T-cell (primary cell): ENCODE measurements at regions not wholly inside any gene's neighbourhood (a gene's known extent, or its start where the extent isn't known, plus 50 kb on each side); places are given as distances from the start of the nearest gene placed in this dataset.

Experiments
- ATAC-seq, 4 experiments: fragments of 200-7000 bp in 3 of 4; fragments of 150-1000 bp in 1 of 4; cut with Tn5 transposase; replicated peaks in 1 of 4; 1 replicate in 3 of 4; 2 replicates in 1 of 4; pipeline ENCODE4 v1.10.0; 2021; ENCODE audit warnings: moderate library complexity in 3 of 4, mild to moderate bottlenecking in 2 of 4, moderate number of reproducible peaks in 1 of 4
- CTCF ChIA-PET, 2 donors: fragments of 300-600 bp; sonication (Branson Sonifier 250); formaldehyde crosslinking; loops; one replicate each; lab custom pipeline; 2022; ENCODE audit warnings: antibody characterized with exemption in 2 of 2; lab: Charles Lee
- POLR2A ChIA-PET, 2 donors: fragments of 300-600 bp; sonication (Branson Sonifier 250); formaldehyde crosslinking; loops; one replicate each; lab custom pipeline; 2022; ENCODE audit warnings: antibody characterized with exemption in 2 of 2; lab: Charles Lee
- DNase-seq, 35 experiments: peaks; one replicate each; pipeline versions ENCODE4 v3.0.0 to v3.0.0-alpha.2; 2013 to 2023
- H3K27ac ChIP-seq: one replicate; pipeline ENCODE4 v1.5.1; 2013; ENCODE audit warnings: low read length
- H3K27me3 ChIP-seq, 2 experiments: replicated peaks in 1 of 2; 1 replicate in 1 of 2; 2 replicates in 1 of 2; pipeline versions ENCODE4 v1.6.1 to v1.7.0; 2013; ENCODE audit warnings: low read length in 1 of 2, mixed read lengths in 1 of 2; ENCODE audit not compliant: control insufficient read depth in 2 of 2, insufficient read depth in 2 of 2; ENCODE audit errors: extremely low read depth in 1 of 2
- H3K36me3 ChIP-seq, 2 donors: 1 replicate in 1 of 2; 2 replicates in 1 of 2; pipeline versions ENCODE4 v1.6.1 to v1.7.0; 2013; ENCODE audit warnings: low read length in 1 of 2; ENCODE audit not compliant: control insufficient read depth in 2 of 2, insufficient read depth in 1 of 2; ENCODE audit errors: extremely low read depth in 1 of 2
- H3K4me1 ChIP-seq, 2 experiments: 1 replicate in 1 of 2; 2 replicates in 1 of 2; pipeline versions ENCODE4 v1.6.1 to v1.7.0; 2013; ENCODE audit warnings: low read length in 2 of 2, mixed read lengths in 1 of 2; ENCODE audit not compliant: insufficient read depth in 2 of 2, control insufficient read depth in 1 of 2; ENCODE audit errors: extremely low read depth in 1 of 2
- H3K4me3 ChIP-seq, 2 donors: 1 replicate in 1 of 2; 2 replicates in 1 of 2; pipeline versions ENCODE4 v1.5.1 to v1.7.0; 2013; ENCODE audit warnings: mild to moderate bottlenecking in 2 of 2, low read length in 1 of 2, moderate library complexity in 1 of 2; ENCODE audit not compliant: control insufficient read depth in 1 of 2; ENCODE audit errors: extremely low read depth in 1 of 2
- H3K9me3 ChIP-seq: 2 replicates; pipeline ENCODE4 v1.7.0; 2013
- H3K27ac Mint-ChIP-seq, 2 donors: one replicate each; pipeline ENCODE4 v1.8.0; 2020 to 2021; ENCODE audit warnings: mild to moderate bottlenecking in 2 of 2, mixed read lengths in 2 of 2
- H3K27me3 Mint-ChIP-seq, 2 donors: one replicate each; pipeline ENCODE4 v1.8.0; 2021 to 2022; ENCODE audit warnings: mixed read lengths in 2 of 2
- H3K36me3 Mint-ChIP-seq: one replicate; pipeline ENCODE4 v1.8.0; 2021; ENCODE audit warnings: mixed read lengths
- H3K4me1 Mint-ChIP-seq, 3 donors: one replicate each; pipeline ENCODE4 v1.8.0; 2020 to 2022; ENCODE audit warnings: mixed read lengths in 3 of 3, mild to moderate bottlenecking in 1 of 3
- H3K4me3 Mint-ChIP-seq, 3 donors: one replicate each; pipeline ENCODE4 v1.8.0; 2020 to 2022; ENCODE audit warnings: mild to moderate bottlenecking in 3 of 3, mixed read lengths in 3 of 3, moderate library complexity in 3 of 3
- H3K9me3 Mint-ChIP-seq, 3 donors: one replicate each; pipeline ENCODE4 v1.8.0; 2020 to 2022; ENCODE audit warnings: mixed read lengths in 3 of 3
- WGBS: methylation state at CpG from one replicate; pipeline ENCODE4 v1.1.5; 2013; ENCODE audit warnings: missing lambda C conversion rate; ENCODE audit not compliant: insufficient coverage; 5-methylcytosine and 5-hydroxymethylcytosine counted together

DNA sequence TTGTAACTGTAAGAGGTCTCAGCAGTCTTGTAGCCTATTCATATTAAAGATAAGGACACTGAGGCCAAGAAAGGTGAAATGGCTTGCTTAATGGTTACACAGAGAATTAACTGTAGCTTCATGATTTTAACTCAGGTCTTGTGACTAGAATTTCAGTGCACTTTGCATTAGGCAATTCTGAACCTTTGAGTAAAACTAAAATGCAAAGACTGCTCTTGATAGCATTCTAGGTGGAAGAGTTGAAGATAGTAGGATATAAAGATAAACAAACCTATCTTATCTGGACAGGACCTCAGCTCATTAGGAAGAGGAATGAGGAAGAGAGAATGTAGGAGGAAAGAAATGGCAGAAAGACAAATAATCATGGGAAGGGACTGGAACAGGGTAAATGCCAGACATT lies 68.6 kb upstream of the RGL1 start:
- H3K27ac ChIP-seq: no peak overlapping the region
- no peak overlapping the region for H3K4me3 ChIP-seq
- H3K36me3 ChIP-seq: no peaks in the 10 kb centered on the region
- Mint-ChIP-seq H3K36me3 (no peaks in the 10 kb centered on the region), H3K27me3 (no peaks in the 10 kb centered on the region), H3K27ac (no peak overlapping the region), H3K9me3 (no peaks in the 10 kb centered on the region), H3K4me3 (no peak overlapping the region), H3K4me1 (no peaks in the 10 kb centered on the region)
- DNase-seq (no peak), ATAC-seq (no peak)
- H3K4me1 ChIP-seq: no peaks in the 10 kb centered on the region
- ChIA-PET POLR2A (no interaction called here), CTCF (no interaction called here)
- no peaks in the 10 kb centered on the region for H3K9me3 ChIP-seq
- no peaks in the 10 kb centered on the region for H3K27me3 ChIP-seq

DNA sequence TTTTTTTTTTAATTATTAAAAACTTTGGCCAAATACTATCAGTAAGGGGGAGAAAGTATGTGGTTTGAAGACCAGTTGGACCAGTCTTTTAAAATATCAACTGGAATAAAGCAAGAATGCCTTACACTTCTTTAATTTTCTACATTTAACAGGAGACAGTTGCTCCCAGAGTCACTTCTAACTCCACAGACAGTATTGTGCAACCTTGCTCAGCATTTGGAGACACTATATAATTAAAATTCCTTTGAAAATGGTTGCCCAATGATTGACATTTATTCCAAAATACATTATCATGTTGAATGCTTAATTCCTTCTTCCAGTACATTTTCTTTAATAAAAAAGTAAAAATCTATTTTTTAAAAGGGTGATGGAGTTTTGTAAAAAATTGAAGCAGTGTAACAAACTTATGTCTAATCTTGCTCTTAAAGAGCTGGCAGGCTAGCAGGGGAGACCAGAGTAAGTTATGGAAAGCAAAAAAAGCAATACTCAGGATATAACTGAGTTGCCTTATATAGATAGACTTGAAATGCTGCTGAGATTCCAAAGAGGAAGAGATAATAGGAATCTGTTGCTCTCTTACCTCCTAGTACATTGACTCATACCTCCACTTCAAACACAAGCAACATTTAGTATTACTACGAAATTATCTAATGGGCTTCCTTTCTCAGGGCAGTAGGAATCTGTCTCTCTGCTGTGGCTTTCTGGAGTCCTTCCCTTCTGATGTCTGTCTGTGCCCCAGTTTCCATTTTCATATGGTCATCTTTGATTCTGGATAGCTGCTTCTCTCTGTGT lies 69.7 kb upstream of the RGL1 start:
- DNase-seq: no peak
- peaks cover 0 to 2% (median 0%) of the 10 kb centered on the region in 3 donors for H3K4me1 Mint-ChIP-seq
- Histone ChIP-seq H3K27me3 (no peaks in the 10 kb centered on the region), H3K27ac (no peak overlapping the region), H3K4me3 (no peak overlapping the region), H3K4me1 (no peaks in the 10 kb centered on the region), H3K9me3 (no peaks in the 10 kb centered on the region), H3K36me3 (no peaks in the 10 kb centered on the region)
- ChIA-PET POLR2A (no interaction called here), CTCF (interaction anchor here in 1 of 2 donors (0.6 to 1.0 kb wide), 2 partner anchors 34 to 128 kb away, joined by 3 read pairs; no protein-coding TSS in a partner anchor)
- no peaks in the 10 kb centered on the region for H3K9me3 Mint-ChIP-seq
- no peaks in the 10 kb centered on the region for H3K36me3 Mint-ChIP-seq
- ATAC-seq: no peak
- H3K27me3 Mint-ChIP-seq: no peaks in the 10 kb centered on the region
- H3K27ac Mint-ChIP-seq: no peak overlapping the region
- no CpG with 5 or more reads among the region's 1 CpG for WGBS
- H3K4me3 Mint-ChIP-seq: no peak overlapping the region

DNA sequence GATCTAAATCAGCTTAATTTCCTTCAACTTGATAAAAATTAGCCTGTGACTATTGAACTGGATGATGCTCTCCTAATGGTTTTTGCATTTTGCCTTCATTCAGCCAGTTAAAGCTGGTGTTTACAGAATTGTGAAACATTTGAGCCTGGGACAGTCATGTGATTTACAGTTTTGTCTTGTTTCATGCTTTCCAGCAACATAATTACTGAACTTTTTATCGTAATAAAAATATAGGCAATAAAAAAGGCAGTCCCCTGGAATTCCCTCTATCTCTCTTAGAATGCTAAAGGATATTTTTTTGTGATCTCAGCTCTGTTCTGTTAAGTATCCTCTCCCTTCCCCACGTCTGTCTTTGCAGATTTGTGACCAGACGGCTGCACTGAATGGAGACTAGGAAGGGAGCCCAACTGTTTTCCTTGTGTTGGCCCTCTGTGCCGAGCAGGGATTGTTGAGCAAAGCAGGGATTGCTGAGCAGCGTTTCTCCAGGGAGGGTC lies 70.3 kb upstream of the RGL1 start:
- H3K4me1 Mint-ChIP-seq: peaks cover 0 to 2% (median 0%) of the 10 kb centered on the region in 3 donors
- no peak overlapping the region for H3K27ac ChIP-seq
- H3K4me3 ChIP-seq: no peak overlapping the region
- 100% methylated on average over 2 of the region's 5 CpGs for WGBS
- no peaks in the 10 kb centered on the region for H3K4me1 ChIP-seq
- ChIA-PET POLR2A (no interaction called here), CTCF (interaction anchor here in 1 of 2 donors (0.6 to 1.0 kb wide), 2 partner anchors 35 to 128 kb away, joined by 3 read pairs; no protein-coding TSS in a partner anchor)
- no peaks in the 10 kb centered on the region for H3K36me3 ChIP-seq
- H3K4me3 Mint-ChIP-seq: no peak overlapping the region
- no peaks in the 10 kb centered on the region for H3K9me3 Mint-ChIP-seq
- no peaks in the 10 kb centered on the region for H3K36me3 Mint-ChIP-seq
- no peaks in the 10 kb centered on the region for H3K27me3 Mint-ChIP-seq
- ATAC-seq (no peak), DNase-seq (no peak)
- H3K27me3 ChIP-seq: no peaks in the 10 kb centered on the region
- no peaks in the 10 kb centered on the region for H3K9me3 ChIP-seq
- no peak overlapping the region for H3K27ac Mint-ChIP-seq

DNA sequence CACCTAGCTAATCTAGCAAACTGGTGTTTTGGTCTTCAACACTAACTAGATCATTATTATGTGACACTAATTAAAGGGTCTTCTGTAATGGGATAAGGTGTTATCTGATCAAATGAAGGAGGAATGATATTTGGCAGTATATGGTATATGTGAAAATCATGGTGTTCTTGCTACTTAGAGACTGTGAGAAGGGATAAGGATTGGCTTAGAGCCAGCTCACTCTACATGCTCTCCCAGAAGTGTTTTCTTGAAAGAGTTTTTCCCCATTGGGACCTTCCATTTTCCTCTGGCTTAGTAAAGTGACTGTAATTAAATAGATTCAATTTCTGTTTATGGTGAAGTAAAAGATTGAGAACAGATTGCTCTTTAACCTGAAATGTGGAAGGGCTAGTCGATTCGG lies 71.2 kb upstream of the RGL1 start:
- WGBS: no CpG with 5 or more reads among the region's 2 CpGs
- CTCF ChIA-PET: no interaction called here
- POLR2A ChIA-PET: no interaction called here

DNA sequence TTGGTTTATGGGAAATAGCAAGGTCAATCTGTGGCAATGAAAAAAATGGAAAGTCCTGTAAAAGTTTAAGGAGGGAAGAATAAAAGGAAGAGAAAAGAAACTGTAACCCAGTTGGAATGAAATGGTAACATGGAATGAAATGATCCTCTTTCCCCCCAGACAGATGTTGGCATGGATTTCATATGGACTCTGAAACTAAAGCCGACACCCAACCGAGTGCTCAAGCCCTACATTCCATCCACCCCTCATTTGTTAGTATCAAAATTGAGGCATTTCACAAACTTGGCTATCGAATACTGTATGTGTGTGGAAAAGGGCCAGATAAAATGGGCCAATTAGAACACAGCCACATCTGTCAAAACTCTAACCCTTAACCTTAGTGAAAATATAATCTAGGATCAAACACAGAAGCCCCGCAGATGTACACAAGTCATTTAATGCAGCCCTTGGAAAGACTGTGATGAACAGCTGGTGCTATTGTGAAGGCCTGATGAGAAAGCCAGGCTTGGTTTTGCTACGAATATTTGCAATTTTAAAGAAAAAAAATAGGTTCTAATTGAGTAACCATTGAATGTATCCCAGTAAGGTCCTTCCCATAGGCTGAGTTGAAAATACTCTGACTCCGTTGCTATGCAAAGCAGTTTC lies 72.6 kb upstream of the RGL1 start:
- Histone ChIP-seq H3K36me3 (no peaks in the 10 kb centered on the region), H3K4me3 (no peak overlapping the region), H3K9me3 (no peaks in the 10 kb centered on the region), H3K4me1 (no peaks in the 10 kb centered on the region), H3K27me3 (no peaks in the 10 kb centered on the region), H3K27ac (no peak overlapping the region)
- 100% methylated on average over 1 of the region's 6 CpGs for WGBS
- ChIA-PET POLR2A (no interaction called here), CTCF (no interaction called here)
- ATAC-seq (no peak), DNase-seq (no peak)
- peaks cover 0 to 2% (median 0%) of the 10 kb centered on the region in 3 donors for H3K4me1 Mint-ChIP-seq
- peaks cover 0 to 2% (median 0%) of the 10 kb centered on the region in 3 donors for H3K9me3 Mint-ChIP-seq
- H3K4me3 Mint-ChIP-seq: no peak overlapping the region
- peaks cover 2% of the 10 kb centered on the region for H3K36me3 Mint-ChIP-seq
- no peaks in the 10 kb centered on the region for H3K27me3 Mint-ChIP-seq
- H3K27ac Mint-ChIP-seq: no peak overlapping the region

More for the DNA sequence above, 71.2 kb upstream of the RGL1 start:
- H3K4me3 ChIP-seq: no peak overlapping the region
- H3K4me1 ChIP-seq: no peaks in the 10 kb centered on the region
- DNase-seq (no peak), ATAC-seq (no peak)
- no peak overlapping the region for H3K27ac ChIP-seq
- Mint-ChIP-seq H3K4me1 (peaks cover 0 to 2% (median 0%) of the 10 kb centered on the region in 3 donors), H3K4me3 (no peak overlapping the region), H3K36me3 (no peaks in the 10 kb centered on the region), H3K9me3 (no peaks in the 10 kb centered on the region), H3K27ac (no peak overlapping the region), H3K27me3 (no peaks in the 10 kb centered on the region)
- no peaks in the 10 kb centered on the region for H3K27me3 ChIP-seq
- H3K9me3 ChIP-seq: no peaks in the 10 kb centered on the region
- H3K36me3 ChIP-seq: no peaks in the 10 kb centered on the region

DNA sequence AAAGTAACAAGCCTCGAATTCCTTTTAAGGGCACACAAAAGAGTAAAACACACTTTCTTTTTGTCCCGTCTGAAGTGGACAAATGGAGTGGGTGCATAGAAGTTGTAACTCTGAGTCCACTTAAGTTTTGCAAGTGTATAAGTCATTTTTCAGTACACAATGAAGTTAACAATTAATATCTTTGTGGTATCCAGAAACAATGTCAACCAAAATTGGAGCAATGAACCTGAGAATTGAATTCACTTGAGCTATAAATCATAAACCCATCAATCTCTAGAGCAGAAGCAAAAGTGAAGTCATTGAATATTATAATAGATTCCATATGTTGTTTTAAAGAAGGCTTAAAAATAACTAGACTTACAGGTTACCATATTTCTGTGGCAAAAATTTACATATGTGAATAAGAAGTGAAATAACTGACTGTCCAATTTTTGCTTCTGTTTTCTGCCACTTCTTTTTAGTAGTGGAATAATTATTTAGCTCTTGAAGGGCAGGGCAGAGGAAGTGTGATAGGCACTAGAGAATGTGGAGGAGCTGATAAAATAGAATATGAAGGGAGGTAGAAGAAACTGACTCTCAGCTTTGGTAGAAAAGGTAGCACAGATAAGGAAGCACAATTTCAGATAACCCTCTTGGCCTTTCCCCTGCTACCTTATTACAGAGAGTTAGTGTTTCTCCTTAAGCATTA lies 73.9 kb upstream of the RGL1 start:
- Mint-ChIP-seq H3K27me3 (no peaks in the 10 kb centered on the region), H3K4me3 (no peak overlapping the region), H3K4me1 (peaks cover 0 to 2% (median 0%) of the 10 kb centered on the region in 3 donors), H3K27ac (no peak overlapping the region), H3K9me3 (peaks cover 0 to 4% (median 0%) of the 10 kb centered on the region in 3 donors), H3K36me3 (peaks cover 4% of the 10 kb centered on the region)
- ATAC-seq (no peak), DNase-seq (no peak)
- POLR2A ChIA-PET: no interaction called here
- no peak overlapping the region for H3K27ac ChIP-seq
- no CpG with 5 or more reads among the region's 2 CpGs for WGBS
- H3K36me3 ChIP-seq: no peaks in the 10 kb centered on the region
- no peak overlapping the region for H3K4me3 ChIP-seq
- CTCF ChIA-PET: no interaction called here
- H3K9me3 ChIP-seq: no peaks in the 10 kb centered on the region
- no peaks in the 10 kb centered on the region for H3K4me1 ChIP-seq
- H3K27me3 ChIP-seq: no peaks in the 10 kb centered on the region
